Urothelium cell line (cell line): ENCODE measurements at regions not wholly inside any gene's neighbourhood (a gene's known extent, or its start where the extent isn't known, plus 50 kb on each side); places are given as distances from the start of the nearest gene placed in this dataset.
A peak's percentile ranks its signal among the peaks of the same experiment; 100 is the strongest.
"Not testable (repeated sequence)": the region's sequence is repeated elsewhere in the genome, so short reads cannot be mapped to it uniquely, and the experiment has no call there.

Source experiments
- DNase-seq: peaks from one replicate; pipeline ENCODE4 v3.0.0; 2011; ENCODE audit warnings: low spot score, mixed read lengths
- FAIRE-seq: peaks from 2 replicates; lab custom pipeline; 2011; peaks lifted over from hg19 to GRCh38; lab: Jason Lieb, UNC

- peak; percentile 60 for DNase-seq
- FAIRE-seq = no peak
Observed at GRCh38 chr1:101520302-101520701, 283.5 kb downstream of the S1PR1 start.

GRCh38 chr1:101522486-101522885 is 285.7 kb downstream of the S1PR1 start:
- DNase-seq = no peak
- no peak for FAIRE-seq

GRCh38 chr1:101526813-101527212 is 290.0 kb downstream of the S1PR1 start:
- DNase-seq (no peak), FAIRE-seq (no peak)

GRCh38 chr1:101532377-101532776 is 295.6 kb downstream of the S1PR1 start:
- DNase-seq = no peak
- no peak for FAIRE-seq

- DNase-seq (no peak), FAIRE-seq (no peak)
Observed at GRCh38 chr1:101540161-101540560, 303.3 kb downstream of the S1PR1 start.

- FAIRE-seq (no peak), DNase-seq (no peak)
Observed at GRCh38 chr1:101546885-101547284, 310.1 kb downstream of the S1PR1 start.

- FAIRE-seq (no peak), DNase-seq (no peak)
Observed at GRCh38 chr1:101547357-101547756, 310.5 kb downstream of the S1PR1 start.

GRCh38 chr1:101548376-101548775 is 311.6 kb downstream of the S1PR1 start:
- DNase-seq (no peak), FAIRE-seq (no peak)

- DNase-seq = no peak
- no peak for FAIRE-seq
Observed at GRCh38 chr1:101550581-101550980, 313.8 kb downstream of the S1PR1 start.

- no peak for FAIRE-seq
- DNase-seq = no peak
Observed at GRCh38 chr1:101566883-101567538, 330.2 kb downstream of the S1PR1 start.

GRCh38 chr1:101567582-101568189 is 330.9 kb downstream of the S1PR1 start:
- peak; percentile 36 for DNase-seq
- no peak for FAIRE-seq

GRCh38 chr1:101587741-101588140 is 350.9 kb downstream of the S1PR1 start:
- no peak for DNase-seq
- no peak for FAIRE-seq

GRCh38 chr1:101588677-101589076 is 351.9 kb downstream of the S1PR1 start:
- DNase-seq = no peak
- FAIRE-seq = no peak

GRCh38 chr1:101592845-101593244 is 356.0 kb downstream of the S1PR1 start:
- FAIRE-seq = no peak
- no peak for DNase-seq

GRCh38 chr1:101595881-101596374 is 359.1 kb downstream of the S1PR1 start:
- DNase-seq = no peak
- FAIRE-seq = no peak

GRCh38 chr1:101600615-101601014 is 363.8 kb downstream of the S1PR1 start:
- not testable (repeated sequence) for DNase-seq, FAIRE-seq

- no peak for DNase-seq
- FAIRE-seq = no peak
Observed at GRCh38 chr1:101603726-101604125, 366.9 kb downstream of the S1PR1 start.

GRCh38 chr1:101605878-101606277 is 369.1 kb downstream of the S1PR1 start:
- DNase-seq = no peak
- FAIRE-seq = no peak

- no peak for FAIRE-seq
- DNase-seq = no peak
Observed at GRCh38 chr1:101613546-101613945, 376.7 kb downstream of the S1PR1 start.

GRCh38 chr1:101618900-101619299 is 377.8 kb downstream of the OLFM3 start:
- no peak for FAIRE-seq
- no peak for DNase-seq

- FAIRE-seq = no peak
- DNase-seq = no peak
Observed at GRCh38 chr1:101632548-101633272, 364.0 kb downstream of the OLFM3 start.

GRCh38 chr1:101645810-101646209 is 350.9 kb downstream of the OLFM3 start:
- no peak for FAIRE-seq
- no peak for DNase-seq
